ENCODE measurements at regions not wholly inside any gene's neighbourhood (a gene's known extent, or its start where the extent isn't known, plus 50 kb on each side); places are given as distances from the start of the nearest gene placed in this dataset.

DNA sequence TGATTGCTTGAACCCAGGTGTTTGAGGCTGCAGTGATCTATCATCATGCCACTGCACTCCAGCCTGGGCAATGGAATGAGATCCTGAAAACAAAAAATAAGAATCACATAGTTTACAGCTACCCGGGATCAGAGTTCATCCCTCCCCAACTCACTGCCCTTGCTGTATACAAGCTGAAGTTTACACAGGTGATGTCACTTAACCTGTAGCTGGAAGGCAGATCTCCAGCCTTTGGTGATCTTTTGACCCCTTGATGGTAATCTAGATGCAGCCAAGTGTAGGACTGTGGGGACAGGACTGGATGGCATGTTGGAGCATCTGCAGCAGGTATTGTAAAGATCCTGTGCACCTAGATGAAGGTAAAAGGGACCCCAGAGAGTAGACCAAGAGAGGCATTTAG is 66.7 kb upstream of the SLC14A2 start:
- H3K9ac ChIP-seq (ENCODE audit: low read length) = no peak overlapping the region
- Mint-ChIP-seq H3K4me3 (no peak overlapping the region), H3K9me3 (ENCODE audit: insufficient read depth) (no peaks in the 10 kb centered on the region), H3K27me3 (peaks cover 16% of the 10 kb centered on the region), H3K27ac (no peak overlapping the region), H3K4me1 (no peaks in the 10 kb centered on the region)
- no peaks in the 10 kb centered on the region for H3K36me3 ChIP-seq (replicated peaks in 1 of 2; ENCODE audit: control extremely low read depth in 1 of 2, control insufficient read depth in 1 of 2, extremely low read depth in 1 of 2, insufficient read depth in 2 of 2, low read length in 1 of 2)
- no peak overlapping the region for H3K27ac ChIP-seq (ENCODE audit: low read length in 2 of 2)
- H2AFZ ChIP-seq (ENCODE audit: insufficient read depth, low read depth, low read length, poor library complexity, severe bottlenecking) = no peak overlapping the region
- H3K9me3 ChIP-seq (ENCODE audit: control extremely low read depth in 1 of 3, control insufficient read depth in 2 of 3, insufficient read depth in 1 of 3, low read length in 2 of 3) = no peaks in the 10 kb centered on the region
- WGBS (ENCODE audit: insufficient coverage) = no CpG with 5 or more reads among the region's 1 CpG
- H4K20me1 ChIP-seq (ENCODE audit: control insufficient read depth, insufficient read depth, low read length, poor library complexity, severe bottlenecking) = no peaks in the 10 kb centered on the region
- no peaks in the 10 kb centered on the region for H3K4me1 ChIP-seq (ENCODE audit: control insufficient read depth in 2 of 2, insufficient read depth in 2 of 2, low read length in 2 of 2)
- ChIA-PET CTCF (no interaction called here), POLR2A (no interaction called here)
- no peaks in the 10 kb centered on the region for H3K79me2 ChIP-seq (ENCODE audit: control insufficient read depth, insufficient read depth, low read length)
- intact Hi-C loops (cut with micrococcal nuclease) = no loop called here
- ATAC-seq (ENCODE audit: low read depth) = no peak
- TF ChIP-seq CTCF (IDR thresholded peaks at IDR 0.05) = no peak
- TF ChIP-seq EZH2 (IDR thresholded peaks at IDR 0.05; ENCODE audit: borderline replicate concordance, insufficient read depth, low read depth, low read length, poor library complexity, severe bottlenecking) = no peak
- H3K4me2 ChIP-seq (replicated peaks; ENCODE audit: low read depth, low read length, poor library complexity, severe bottlenecking) = no peak overlapping the region
- DNase-seq = no peak
- H3K4me3 ChIP-seq (ENCODE audit: control extremely low read depth in 1 of 5, extremely low read depth in 1 of 5, insufficient read depth in 1 of 5, low read depth in 2 of 5, low read length in 4 of 5) = no peak overlapping the region
- H3K27me3 ChIP-seq (replicated peaks in 1 of 4; ENCODE audit: control extremely low read depth in 1 of 4, control insufficient read depth in 3 of 4, insufficient read depth in 4 of 4, low read length in 3 of 4) = no peaks in the 10 kb centered on the region

GRCh38 chr18:45549290-45549689 is 66.0 kb upstream of the SLC14A2 start:
- H3K27ac Mint-ChIP-seq = no peak overlapping the region
- H3K36me3 ChIP-seq (replicated peaks in 1 of 2; ENCODE audit: control extremely low read depth in 1 of 2, control insufficient read depth in 1 of 2, extremely low read depth in 1 of 2, insufficient read depth in 2 of 2, low read length in 1 of 2) = no peaks in the 10 kb centered on the region
- POLR2A ChIA-PET = no interaction called here
- peaks cover 16% of the 10 kb centered on the region for H3K27me3 Mint-ChIP-seq
- H3K9me3 ChIP-seq (ENCODE audit: control extremely low read depth in 1 of 3, control insufficient read depth in 2 of 3, insufficient read depth in 1 of 3, low read length in 2 of 3) = no peaks in the 10 kb centered on the region
- CTCF ChIA-PET = no interaction called here
- no peaks in the 10 kb centered on the region for H3K27me3 ChIP-seq (replicated peaks in 1 of 4; ENCODE audit: control extremely low read depth in 1 of 4, control insufficient read depth in 3 of 4, insufficient read depth in 4 of 4, low read length in 3 of 4)
- H3K4me1 Mint-ChIP-seq = no peaks in the 10 kb centered on the region
- no peaks in the 10 kb centered on the region for H3K4me1 ChIP-seq (ENCODE audit: control insufficient read depth in 2 of 2, insufficient read depth in 2 of 2, low read length in 2 of 2)
- H3K9me3 Mint-ChIP-seq (ENCODE audit: insufficient read depth) = no peaks in the 10 kb centered on the region
- DNase-seq (no peak), ATAC-seq (ENCODE audit: low read depth) (no peak)
- H4K20me1 ChIP-seq (ENCODE audit: control insufficient read depth, insufficient read depth, low read length, poor library complexity, severe bottlenecking) = no peaks in the 10 kb centered on the region
- WGBS (ENCODE audit: insufficient coverage) = 100% methylated on average over 3 of the region's 7 CpGs
- H3K4me3 Mint-ChIP-seq = no peak overlapping the region
- H3K4me3 ChIP-seq (ENCODE audit: control extremely low read depth in 1 of 5, extremely low read depth in 1 of 5, insufficient read depth in 1 of 5, low read depth in 2 of 5, low read length in 4 of 5) = no peak overlapping the region
- no peak overlapping the region for H3K27ac ChIP-seq (ENCODE audit: low read length in 2 of 2)
- TF ChIP-seq CTCF (IDR thresholded peaks at IDR 0.05) (no peak), EZH2 (IDR thresholded peaks at IDR 0.05; ENCODE audit: borderline replicate concordance, insufficient read depth, low read depth, low read length, poor library complexity, severe bottlenecking) (no peak)
- H3K79me2 ChIP-seq (ENCODE audit: control insufficient read depth, insufficient read depth, low read length) = no peaks in the 10 kb centered on the region
- H2AFZ ChIP-seq (ENCODE audit: insufficient read depth, low read depth, low read length, poor library complexity, severe bottlenecking) = no peak overlapping the region
- H3K9ac ChIP-seq (ENCODE audit: low read length) = no peak overlapping the region
- intact Hi-C loops (cut with micrococcal nuclease) = no loop called here
- no peak overlapping the region for H3K4me2 ChIP-seq (replicated peaks; ENCODE audit: low read depth, low read length, poor library complexity, severe bottlenecking)
